K562 (cell line): ENCODE measurements at regions not wholly inside any gene's neighbourhood (a gene's known extent, or its start where the extent isn't known, plus 50 kb on each side); places are given as distances from the start of the nearest gene placed in this dataset.

Source experiments
- ATAC-seq: fragments of 200-7000 bp; cut with Tn5 transposase; 3 replicates; pipeline ENCODE4 v1.9.1; 2020; ENCODE audit warnings: moderate library complexity
- BruUV-seq: library from RNA; stranded (reverse); fragments of 400-500 nt; replicated peaks from 2 replicates; lab custom pipeline; 2021; lab: Mats Ljungman, UMichigan
- CTCF ChIA-PET: fragments of 300-600 bp; formaldehyde crosslinking; extraction: SDS; loops from one replicate; lab custom pipeline; 2021; ENCODE audit warnings: low intra/inter-chr PET ratio; lab: Yijun Ruan, JAX
- POLR2A ChIA-PET: fragments of 300-600, 350-650 bp; sonication (Branson Sonifier 250); formaldehyde crosslinking; extraction: SDS; loops from one replicate; lab custom pipeline; 2021; ENCODE audit warnings: antibody characterized with exemption, inconsistent platforms; lab: Yijun Ruan, JAX
- DNase-seq, 4 experiments: peaks; one replicate each; pipeline versions ENCODE4 v3.0.0 to v3.0.0-alpha.2; 2011 to 2018; ENCODE audit warnings: low spot score in 3 of 4, mixed read lengths in 3 of 4; ENCODE audit errors: extremely low read depth in 1 of 4
- FAIRE-seq: peaks from 2 replicates; lab custom pipeline; 2011; peaks lifted over from hg19 to GRCh38; lab: Jason Lieb, UNC
- H2AFZ ChIP-seq: 2 replicates; pipeline ENCODE4 v1.6.0; 2011; ENCODE audit warnings: low read depth, low read length, control low read depth, inconsistent platforms
- H3K27ac ChIP-seq: fragments of 200-600 bp; 3 replicates; pipeline ENCODE4 v1.8.0; 2011; ENCODE audit warnings: low read depth, mild to moderate bottlenecking, control low read depth, inconsistent platforms, low read length, moderate library complexity, mixed read lengths; ENCODE audit errors: extremely low read depth
- H3K27me3 ChIP-seq, 2 experiments: fragments of 300-600 bp in 1 of 2; 2 replicates in 1 of 2; 3 replicates in 1 of 2; pipeline versions ENCODE4 v1.6.0 to v1.8.0; 2011; ENCODE audit warnings: inconsistent platforms in 2 of 2, low read length in 2 of 2, mild to moderate bottlenecking in 1 of 2, mixed read lengths in 1 of 2, moderate library complexity in 1 of 2; ENCODE audit not compliant: control insufficient read depth in 2 of 2, insufficient read depth in 2 of 2
- H3K36me3 ChIP-seq: fragments of 300-600 bp; 3 replicates; pipeline ENCODE4 v1.8.0; 2011; ENCODE audit warnings: mild to moderate bottlenecking, low read length, inconsistent platforms; ENCODE audit not compliant: control insufficient read depth, insufficient read depth
- H3K4me1 ChIP-seq, 2 experiments: fragments of 200-600 bp in 1 of 2; replicated peaks in 1 of 2; 2 replicates in 1 of 2; 3 replicates in 1 of 2; pipeline versions ENCODE4 v1.5.1 to v1.8.0; 2011; ENCODE audit warnings: inconsistent platforms in 2 of 2, low read length in 2 of 2, mild to moderate bottlenecking in 1 of 2, mixed read lengths in 1 of 2, moderate library complexity in 1 of 2; ENCODE audit not compliant: control insufficient read depth in 2 of 2, insufficient read depth in 2 of 2
- H3K4me2 ChIP-seq: 2 replicates; pipeline ENCODE4 v1.6.1; 2011; ENCODE audit warnings: low read length, control low read depth, inconsistent platforms, mixed read lengths; ENCODE audit not compliant: insufficient read depth
- H3K4me3 ChIP-seq: fragments of 200-600 bp; sonication (generic), shearing (Covaris generic); 2 replicates; pipeline ENCODE4 v1.5.1; 2016; ENCODE audit warnings: control low read depth, inconsistent platforms
- H3K79me2 ChIP-seq: fragments of 200-600 bp; 3 replicates; pipeline ENCODE4 v1.8.0; 2011; ENCODE audit warnings: low read length, inconsistent platforms; ENCODE audit not compliant: control insufficient read depth, insufficient read depth
- H3K9ac ChIP-seq, 2 experiments: 2 replicates each; pipeline versions ENCODE4 v1.6.0 to v1.6.1; 2011; ENCODE audit warnings: low read depth in 2 of 2, low read length in 2 of 2, control low read depth in 1 of 2, inconsistent platforms in 1 of 2, mild to moderate bottlenecking in 1 of 2, mixed read lengths in 1 of 2; ENCODE audit not compliant: insufficient read depth in 1 of 2
- H3K9me1 ChIP-seq: one replicate; pipeline ENCODE4 v1.6.0; 2011; ENCODE audit warnings: inconsistent platforms, mild to moderate bottlenecking, low read length, moderate library complexity; ENCODE audit not compliant: control insufficient read depth, insufficient read depth
- H3K9me3 ChIP-seq: replicated peaks from 2 replicates; pipeline ENCODE4 v1.5.1; 2011; ENCODE audit warnings: low read depth, low read length, inconsistent platforms; ENCODE audit not compliant: control insufficient read depth, insufficient read depth
- H4K20me1 ChIP-seq: replicated peaks from 2 replicates; pipeline ENCODE4 v1.6.1; 2011; ENCODE audit warnings: low read length, inconsistent platforms, mixed read lengths; ENCODE audit not compliant: control insufficient read depth, insufficient read depth
- FIP1L1 ChIP-seq: fragments of 200-400 bp; formaldehyde crosslinking; IDR thresholded peaks from 2 replicates; pipeline ENCODE4 v1.6.1; 2018; ENCODE audit warnings: mild to moderate bottlenecking, low read depth, low read length; ENCODE audit not compliant: poor library complexity, severe bottlenecking
- HMG20B ChIP-seq: fragments of 250-450 bp; sonication (Bioruptor Pico); IDR thresholded peaks from 2 replicates; pipeline ENCODE4 v1.5.0; 2021; ENCODE audit warnings: mild to moderate bottlenecking
- KDM5B ChIP-seq: fragments of 200-600 bp; sonication (generic); IDR thresholded peaks from 2 replicates; pipeline ENCODE4 v1.6.1; 2012; ENCODE audit warnings: low read depth, mild to moderate bottlenecking, moderate library complexity, low read length, control low read depth, inconsistent platforms; ENCODE audit not compliant: insufficient replicate concordance
- SAP30 ChIP-seq: fragments of 200-600 bp; sonication (generic); IDR thresholded peaks from 2 replicates; pipeline ENCODE4 v1.6.1; 2012; ENCODE audit warnings: borderline replicate concordance, low read depth, mild to moderate bottlenecking, moderate library complexity, low read length, control low read depth, inconsistent platforms; ENCODE audit not compliant: insufficient read depth, poor library complexity, severe bottlenecking
- ZNF644 ChIP-seq: fragments of 200-800 bp; sonication (Bioruptor generic); IDR thresholded peaks from 2 replicates; pipeline ENCODE4 v1.6.1; 2016; ENCODE audit warnings: low read depth, missing genetic modification characterization, missing compliant biosample characterization
- WGBS: fragments of 100-300 bp; shearing (Covaris generic); methylation state at CpG from one replicate; pipeline ENCODE4 v1.1.6; 2016; ENCODE audit warnings: low coverage, mixed read lengths; ENCODE audit not compliant: insufficient coverage; ENCODE audit errors: missing lambda C conversion rate; 5-methylcytosine and 5-hydroxymethylcytosine counted together
- in situ Hi-C: fragments of 300-500 bp; cut with MboI; formaldehyde crosslinking; loops from 4 replicates; pipeline ENCODE4 v1.15.0; 2018; ENCODE audit warnings: inconsistent platforms, mixed read lengths
- intact Hi-C: fragments of 100-400 bp; cut with micrococcal nuclease; formaldehyde crosslinking; loops from 2 replicates; pipeline ENCODE4 v1.14.2; 2022
- TF ChIP-seq, protein P1 (sequence below): fragments of 450-650 bp; IDR thresholded peaks from 2 replicates; pipeline ENCODE4 v1.6.1; 2018; ENCODE audit warnings: mild to moderate bottlenecking, low read depth; ENCODE audit not compliant: partially characterized antibody
- TF ChIP-seq, protein P2 (sequence below): fragments of 450-650 bp; formaldehyde crosslinking; IDR thresholded peaks from 2 replicates; pipeline ENCODE4 v1.4.0; 2022; ENCODE audit warnings: missing genetic modification characterization
- TF ChIP-seq, protein P3 (sequence below): fragments of 200-600 bp; sonication (generic); IDR thresholded peaks from one replicate; pipeline ENCODE4 v1.6.1; 2012; ENCODE audit warnings: mild to moderate bottlenecking, low read depth, low read length, inconsistent platforms

DNA sequence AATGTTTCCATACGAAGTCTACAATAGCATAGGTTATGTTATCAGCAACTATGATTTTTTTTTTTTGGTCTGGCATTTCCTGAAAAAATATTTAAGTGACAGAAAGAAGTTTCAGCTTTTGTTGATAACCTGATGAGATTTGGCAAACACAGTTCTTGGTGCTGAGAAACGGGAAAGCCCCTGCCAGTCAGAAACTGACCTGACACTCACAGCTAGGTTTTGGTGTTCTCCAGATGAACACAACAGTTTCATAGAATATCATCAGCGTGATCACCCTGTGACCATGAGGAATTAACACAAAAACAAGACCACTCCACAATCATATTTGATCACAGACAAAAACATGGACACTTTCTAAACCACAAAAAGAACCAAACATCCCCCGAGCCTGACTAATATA lies 152.5 kb upstream of the DCAF8L1 start:
- H3K4me3 ChIP-seq, result no peak overlapping the region
- H3K4me1 ChIP-seq, result no peaks in the 10 kb centered on the region
- no peaks in the 10 kb centered on the region for H4K20me1 ChIP-seq
- no TSS peak for BruUV-seq
- H3K36me3 ChIP-seq, result no peaks in the 10 kb centered on the region
- H3K9me1 ChIP-seq, result no peaks in the 10 kb centered on the region
- no peak overlapping the region for H2AFZ ChIP-seq
- no peak overlapping the region for H3K4me2 ChIP-seq
- no peak for FAIRE-seq
- no peaks in the 10 kb centered on the region for H3K9me3 ChIP-seq
- POLR2A ChIA-PET, result no interaction called here
- no peak overlapping the region for H3K27ac ChIP-seq
- in situ Hi-C loops (no loop called here), intact Hi-C loops (no loop called here)
- no peak for ATAC-seq
- no peaks in the 10 kb centered on the region for H3K27me3 ChIP-seq
- H3K79me2 ChIP-seq, result no peaks in the 10 kb centered on the region
- CTCF ChIA-PET, result no interaction called here
- no peak overlapping the region for H3K9ac ChIP-seq
- no peak for DNase-seq
- 4% methylated on average over 4 of the region's 4 CpGs for WGBS
- TF ChIP-seq FIP1L1, result no peak
- TF ChIP-seq, protein P1, sequence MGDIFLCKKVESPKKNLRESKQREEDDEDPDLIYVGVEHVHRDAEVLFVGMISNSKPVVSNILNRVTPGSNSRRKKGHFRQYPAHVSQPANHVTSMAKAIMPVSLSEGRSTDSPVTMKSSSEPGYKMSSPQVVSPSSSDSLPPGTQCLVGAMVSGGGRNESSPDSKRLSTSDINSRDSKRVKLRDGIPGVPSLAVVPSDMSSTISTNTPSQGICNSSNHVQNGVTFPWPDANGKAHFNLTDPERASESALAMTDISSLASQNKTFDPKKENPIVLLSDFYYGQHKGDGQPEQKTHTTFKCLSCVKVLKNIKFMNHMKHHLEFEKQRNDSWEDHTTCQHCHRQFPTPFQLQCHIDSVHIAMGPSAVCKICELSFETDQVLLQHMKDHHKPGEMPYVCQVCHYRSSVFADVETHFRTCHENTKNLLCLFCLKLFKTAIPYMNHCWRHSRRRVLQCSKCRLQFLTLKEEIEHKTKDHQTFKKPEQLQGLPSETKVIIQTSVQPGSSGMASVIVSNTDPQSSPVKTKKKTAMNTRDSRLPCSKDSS, result no peak
- no peak for TF ChIP-seq HMG20B (CRISPR knock-in tag)
- no peak for TF ChIP-seq KDM5B
- TF ChIP-seq SAP30, result no peak
- TF ChIP-seq ZNF644 (tag), result no peak
- TF ChIP-seq, protein P2, sequence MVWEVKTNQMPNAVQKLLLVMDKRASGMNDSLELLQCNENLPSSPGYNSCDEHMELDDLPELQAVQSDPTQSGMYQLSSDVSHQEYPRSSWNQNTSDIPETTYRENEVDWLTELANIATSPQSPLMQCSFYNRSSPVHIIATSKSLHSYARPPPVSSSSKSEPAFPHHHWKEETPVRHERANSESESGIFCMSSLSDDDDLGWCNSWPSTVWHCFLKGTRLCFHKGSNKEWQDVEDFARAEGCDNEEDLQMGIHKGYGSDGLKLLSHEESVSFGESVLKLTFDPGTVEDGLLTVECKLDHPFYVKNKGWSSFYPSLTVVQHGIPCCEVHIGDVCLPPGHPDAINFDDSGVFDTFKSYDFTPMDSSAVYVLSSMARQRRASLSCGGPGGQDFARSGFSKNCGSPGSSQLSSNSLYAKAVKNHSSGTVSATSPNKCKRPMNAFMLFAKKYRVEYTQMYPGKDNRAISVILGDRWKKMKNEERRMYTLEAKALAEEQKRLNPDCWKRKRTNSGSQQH, result no peak
- TF ChIP-seq, protein P3, sequence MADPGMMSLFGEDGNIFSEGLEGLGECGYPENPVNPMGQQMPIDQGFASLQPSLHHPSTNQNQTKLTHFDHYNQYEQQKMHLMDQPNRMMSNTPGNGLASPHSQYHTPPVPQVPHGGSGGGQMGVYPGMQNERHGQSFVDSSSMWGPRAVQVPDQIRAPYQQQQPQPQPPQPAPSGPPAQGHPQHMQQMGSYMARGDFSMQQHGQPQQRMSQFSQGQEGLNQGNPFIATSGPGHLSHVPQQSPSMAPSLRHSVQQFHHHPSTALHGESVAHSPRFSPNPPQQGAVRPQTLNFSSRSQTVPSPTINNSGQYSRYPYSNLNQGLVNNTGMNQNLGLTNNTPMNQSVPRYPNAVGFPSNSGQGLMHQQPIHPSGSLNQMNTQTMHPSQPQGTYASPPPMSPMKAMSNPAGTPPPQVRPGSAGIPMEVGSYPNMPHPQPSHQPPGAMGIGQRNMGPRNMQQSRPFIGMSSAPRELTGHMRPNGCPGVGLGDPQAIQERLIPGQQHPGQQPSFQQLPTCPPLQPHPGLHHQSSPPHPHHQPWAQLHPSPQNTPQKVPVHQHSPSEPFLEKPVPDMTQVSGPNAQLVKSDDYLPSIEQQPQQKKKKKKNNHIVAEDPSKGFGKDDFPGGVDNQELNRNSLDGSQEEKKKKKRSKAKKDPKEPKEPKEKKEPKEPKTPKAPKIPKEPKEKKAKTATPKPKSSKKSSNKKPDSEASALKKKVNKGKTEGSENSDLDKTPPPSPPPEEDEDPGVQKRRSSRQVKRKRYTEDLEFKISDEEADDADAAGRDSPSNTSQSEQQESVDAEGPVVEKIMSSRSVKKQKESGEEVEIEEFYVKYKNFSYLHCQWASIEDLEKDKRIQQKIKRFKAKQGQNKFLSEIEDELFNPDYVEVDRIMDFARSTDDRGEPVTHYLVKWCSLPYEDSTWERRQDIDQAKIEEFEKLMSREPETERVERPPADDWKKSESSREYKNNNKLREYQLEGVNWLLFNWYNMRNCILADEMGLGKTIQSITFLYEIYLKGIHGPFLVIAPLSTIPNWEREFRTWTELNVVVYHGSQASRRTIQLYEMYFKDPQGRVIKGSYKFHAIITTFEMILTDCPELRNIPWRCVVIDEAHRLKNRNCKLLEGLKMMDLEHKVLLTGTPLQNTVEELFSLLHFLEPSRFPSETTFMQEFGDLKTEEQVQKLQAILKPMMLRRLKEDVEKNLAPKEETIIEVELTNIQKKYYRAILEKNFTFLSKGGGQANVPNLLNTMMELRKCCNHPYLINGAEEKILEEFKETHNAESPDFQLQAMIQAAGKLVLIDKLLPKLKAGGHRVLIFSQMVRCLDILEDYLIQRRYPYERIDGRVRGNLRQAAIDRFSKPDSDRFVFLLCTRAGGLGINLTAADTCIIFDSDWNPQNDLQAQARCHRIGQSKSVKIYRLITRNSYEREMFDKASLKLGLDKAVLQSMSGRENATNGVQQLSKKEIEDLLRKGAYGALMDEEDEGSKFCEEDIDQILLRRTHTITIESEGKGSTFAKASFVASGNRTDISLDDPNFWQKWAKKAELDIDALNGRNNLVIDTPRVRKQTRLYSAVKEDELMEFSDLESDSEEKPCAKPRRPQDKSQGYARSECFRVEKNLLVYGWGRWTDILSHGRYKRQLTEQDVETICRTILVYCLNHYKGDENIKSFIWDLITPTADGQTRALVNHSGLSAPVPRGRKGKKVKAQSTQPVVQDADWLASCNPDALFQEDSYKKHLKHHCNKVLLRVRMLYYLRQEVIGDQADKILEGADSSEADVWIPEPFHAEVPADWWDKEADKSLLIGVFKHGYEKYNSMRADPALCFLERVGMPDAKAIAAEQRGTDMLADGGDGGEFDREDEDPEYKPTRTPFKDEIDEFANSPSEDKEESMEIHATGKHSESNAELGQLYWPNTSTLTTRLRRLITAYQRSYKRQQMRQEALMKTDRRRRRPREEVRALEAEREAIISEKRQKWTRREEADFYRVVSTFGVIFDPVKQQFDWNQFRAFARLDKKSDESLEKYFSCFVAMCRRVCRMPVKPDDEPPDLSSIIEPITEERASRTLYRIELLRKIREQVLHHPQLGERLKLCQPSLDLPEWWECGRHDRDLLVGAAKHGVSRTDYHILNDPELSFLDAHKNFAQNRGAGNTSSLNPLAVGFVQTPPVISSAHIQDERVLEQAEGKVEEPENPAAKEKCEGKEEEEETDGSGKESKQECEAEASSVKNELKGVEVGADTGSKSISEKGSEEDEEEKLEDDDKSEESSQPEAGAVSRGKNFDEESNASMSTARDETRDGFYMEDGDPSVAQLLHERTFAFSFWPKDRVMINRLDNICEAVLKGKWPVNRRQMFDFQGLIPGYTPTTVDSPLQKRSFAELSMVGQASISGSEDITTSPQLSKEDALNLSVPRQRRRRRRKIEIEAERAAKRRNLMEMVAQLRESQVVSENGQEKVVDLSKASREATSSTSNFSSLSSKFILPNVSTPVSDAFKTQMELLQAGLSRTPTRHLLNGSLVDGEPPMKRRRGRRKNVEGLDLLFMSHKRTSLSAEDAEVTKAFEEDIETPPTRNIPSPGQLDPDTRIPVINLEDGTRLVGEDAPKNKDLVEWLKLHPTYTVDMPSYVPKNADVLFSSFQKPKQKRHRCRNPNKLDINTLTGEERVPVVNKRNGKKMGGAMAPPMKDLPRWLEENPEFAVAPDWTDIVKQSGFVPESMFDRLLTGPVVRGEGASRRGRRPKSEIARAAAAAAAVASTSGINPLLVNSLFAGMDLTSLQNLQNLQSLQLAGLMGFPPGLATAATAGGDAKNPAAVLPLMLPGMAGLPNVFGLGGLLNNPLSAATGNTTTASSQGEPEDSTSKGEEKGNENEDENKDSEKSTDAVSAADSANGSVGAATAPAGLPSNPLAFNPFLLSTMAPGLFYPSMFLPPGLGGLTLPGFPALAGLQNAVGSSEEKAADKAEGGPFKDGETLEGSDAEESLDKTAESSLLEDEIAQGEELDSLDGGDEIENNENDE, result no peak
